Activated CD8-positive, alpha-beta memory T cell treated with anti-CD3 and anti-CD28 coated beads, Interleukin-2, amount 10 ng/mL, durations not matched to agents 7 days and 5 days (primary cell): ENCODE measurements at regions not wholly inside any gene's neighbourhood (a gene's known extent, or its start where the extent isn't known, plus 50 kb on each side); places are given as distances from the start of the nearest gene placed in this dataset.

Experiments used
- ATAC-seq: fragments of 150-1000 bp; cut with Tn5 transposase; one replicate; pipeline ENCODE4 v1.10.0; 2021; ENCODE audit warnings: moderate library complexity
- CTCF ChIA-PET: fragments of 350-600 bp; sonication (Branson Sonifier 250); formaldehyde crosslinking; loops from one replicate; lab custom pipeline; 2021; ENCODE audit warnings: antibody characterized with exemption; lab: Charles Lee
- DNase-seq: peaks from one replicate; pipeline ENCODE4 v3.0.0-alpha.2; 2020
- H3K27ac Mint-ChIP-seq: one replicate; pipeline ENCODE4 v1.8.0; 2021; ENCODE audit warnings: mild to moderate bottlenecking, mixed read lengths
- H3K27me3 Mint-ChIP-seq: one replicate; pipeline ENCODE4 v1.8.0; 2021; ENCODE audit warnings: mixed read lengths
- H3K36me3 Mint-ChIP-seq: one replicate; pipeline ENCODE4 v1.8.0; 2021; ENCODE audit warnings: mild to moderate bottlenecking, mixed read lengths
- H3K4me1 Mint-ChIP-seq: one replicate; pipeline ENCODE4 v1.8.0; 2021; ENCODE audit warnings: mixed read lengths
- H3K4me3 Mint-ChIP-seq: one replicate; pipeline ENCODE4 v1.8.0; 2021; ENCODE audit warnings: mild to moderate bottlenecking, moderate library complexity, mixed read lengths
- H3K9me3 Mint-ChIP-seq: one replicate; pipeline ENCODE4 v1.8.0; 2022; ENCODE audit warnings: low read depth, mixed read lengths

DNA sequence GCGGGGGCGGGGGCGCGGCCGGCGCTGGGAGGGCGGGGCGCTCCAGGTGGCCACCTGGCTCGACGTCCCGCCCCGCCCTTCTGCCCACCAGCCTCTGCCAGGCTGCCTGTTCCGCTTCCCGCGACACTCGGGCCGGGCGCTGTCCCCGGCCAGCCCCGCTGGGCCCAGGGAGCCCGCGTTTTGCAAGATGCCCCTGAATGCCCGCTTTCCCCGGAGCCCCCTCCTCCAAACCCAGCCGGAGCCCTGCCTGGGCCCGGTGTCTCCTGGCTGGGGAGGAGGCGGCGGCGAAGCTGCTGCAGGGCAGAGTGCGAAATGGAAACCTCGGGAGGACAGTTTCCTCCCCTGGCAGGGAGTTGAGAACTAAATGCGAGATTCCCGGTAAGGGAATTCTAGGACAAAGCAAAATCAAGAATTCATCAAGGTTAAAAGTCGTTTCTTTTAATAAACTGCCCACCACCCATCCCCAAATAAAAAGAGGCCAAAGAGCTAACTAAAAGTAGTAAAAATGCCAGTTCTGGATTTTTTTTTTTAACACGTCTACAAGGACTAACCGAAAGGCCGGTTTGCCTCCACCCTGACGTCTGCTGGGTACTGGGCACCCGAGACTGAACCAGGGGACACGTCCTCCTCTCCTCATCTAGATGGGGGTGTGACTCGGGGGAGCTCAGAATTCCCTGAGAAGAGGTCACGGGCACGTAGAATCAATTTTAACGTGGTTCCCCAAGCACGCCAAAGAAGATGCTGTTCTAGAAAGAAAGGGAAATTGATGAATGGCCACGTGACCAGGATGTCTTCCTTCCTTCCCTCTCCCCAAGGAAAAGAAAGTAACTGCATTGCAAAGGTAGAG lies 200.4 kb upstream of the NFE2L3 start:
- CTCF ChIA-PET = interaction anchor here (0.6 to 1.5 kb wide), 3 partner anchors 16 to 247 kb away, joined by 3 read pairs; no protein-coding TSS in a partner anchor
- DNase-seq (no peak), ATAC-seq (no peak)
- Mint-ChIP-seq H3K4me1 (peaks cover 7% of the 10 kb centered on the region), H3K36me3 (peaks cover 4% of the 10 kb centered on the region), H3K4me3 (peak overlapping the region; percentile 36), H3K9me3 (no peaks in the 10 kb centered on the region), H3K27ac (no peak overlapping the region), H3K27me3 (peaks cover 32% of the 10 kb centered on the region)

DNA sequence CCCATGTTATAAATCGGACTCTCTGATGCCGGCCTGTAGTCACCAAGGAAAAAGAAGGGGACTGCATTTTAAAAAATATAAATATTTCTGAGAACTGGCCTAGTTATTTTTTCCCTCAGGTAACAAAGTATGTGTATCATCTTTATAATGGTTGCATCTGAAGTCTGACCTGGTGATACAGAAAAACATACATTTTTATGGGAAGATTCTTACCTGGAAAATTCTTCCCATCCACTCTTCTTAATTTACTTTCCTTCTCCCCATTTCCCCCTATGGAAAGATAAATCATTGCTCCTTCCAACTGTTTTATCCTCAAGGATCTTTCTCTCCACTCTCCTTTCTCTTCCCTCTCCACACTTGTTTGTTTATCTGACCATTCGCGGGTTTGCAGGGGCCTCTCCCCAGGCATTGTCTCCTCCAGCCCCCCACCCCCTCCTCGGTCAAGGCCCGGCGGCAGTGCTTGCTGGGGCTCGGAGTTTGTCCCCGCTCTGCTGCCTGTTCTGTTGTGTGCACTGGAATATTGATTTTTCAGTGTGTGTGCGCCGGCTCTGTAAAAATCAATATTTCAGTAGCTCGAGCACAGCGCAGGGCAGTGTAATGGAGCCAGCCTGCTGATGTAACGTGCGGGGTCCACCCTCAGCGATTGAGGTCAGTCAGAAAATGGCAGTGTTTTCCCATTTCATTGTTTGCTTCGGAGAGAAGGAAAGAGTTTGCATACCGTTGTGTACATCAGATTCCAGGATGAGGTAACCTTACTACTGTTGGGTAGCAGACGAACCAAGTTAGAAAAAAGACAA lies 199.5 kb upstream of the NFE2L3 start:
- no peak for DNase-seq
- Mint-ChIP-seq H3K9me3 (no peaks in the 10 kb centered on the region), H3K36me3 (peaks cover 4% of the 10 kb centered on the region), H3K4me1 (peaks cover 7% of the 10 kb centered on the region), H3K27ac (no peak overlapping the region), H3K27me3 (peaks cover 35% of the 10 kb centered on the region), H3K4me3 (no peak overlapping the region)
- ATAC-seq = no peak
- CTCF ChIA-PET = interaction anchor here (1.5 to 1.8 kb wide), 2 partner anchors 59 to 246 kb away, joined by 3 to 6 read pairs; no protein-coding TSS in a partner anchor

DNA sequence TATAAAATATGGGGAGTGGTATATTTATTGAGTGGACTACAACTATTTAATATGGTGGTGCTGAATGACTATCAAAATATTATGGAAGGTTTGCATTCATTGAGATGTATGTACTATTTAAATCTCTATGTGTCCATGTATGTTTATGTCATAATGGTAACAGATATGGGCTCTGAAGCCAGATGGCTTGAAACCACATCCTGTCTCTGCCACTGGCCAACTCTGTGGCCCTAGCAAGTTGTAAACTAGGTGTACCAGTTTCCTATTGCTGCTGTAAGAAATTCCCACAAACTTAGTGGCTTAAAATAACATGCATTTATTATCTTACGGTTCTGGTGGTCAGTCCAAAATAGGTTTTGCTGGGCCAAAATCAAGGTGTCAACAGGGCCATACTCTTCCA lies 198.1 kb upstream of the NFE2L3 start:
- Mint-ChIP-seq H3K4me1 (peaks cover 7% of the 10 kb centered on the region), H3K27ac (no peak overlapping the region), H3K4me3 (no peak overlapping the region), H3K27me3 (peaks cover 40% of the 10 kb centered on the region), H3K9me3 (no peaks in the 10 kb centered on the region), H3K36me3 (peaks cover 4% of the 10 kb centered on the region)
- CTCF ChIA-PET = interaction anchor here (1.8 kb wide), 1 partner anchor 61 kb away, joined by 6 read pairs; no protein-coding TSS in a partner anchor
- ATAC-seq = no peak
- DNase-seq = no peak

DNA sequence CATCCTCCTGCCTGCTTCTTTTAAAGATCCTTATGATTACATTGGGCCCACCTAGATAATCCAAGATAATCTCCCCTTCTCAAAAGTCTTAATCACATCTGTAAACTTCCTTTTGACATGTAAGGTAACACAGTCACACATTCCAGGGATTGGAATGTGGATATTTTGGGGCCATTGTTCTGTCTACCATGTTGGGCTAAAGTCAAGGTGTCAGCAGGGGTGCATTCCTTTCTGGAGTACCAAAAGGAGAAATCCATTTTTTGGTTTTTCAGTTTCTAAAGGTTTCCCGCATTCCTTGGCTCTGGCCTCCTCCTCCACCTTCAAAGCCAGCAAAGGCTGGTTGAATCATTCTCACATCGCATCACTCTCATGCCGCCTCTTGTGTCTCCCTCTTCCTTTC lies 197.6 kb upstream of the NFE2L3 start:
- H3K27me3 Mint-ChIP-seq = peaks cover 40% of the 10 kb centered on the region
- ATAC-seq (no peak), DNase-seq (no peak)
- no peaks in the 10 kb centered on the region for H3K9me3 Mint-ChIP-seq
- H3K4me3 Mint-ChIP-seq = no peak overlapping the region
- CTCF ChIA-PET = no interaction called here
- peaks cover 7% of the 10 kb centered on the region for H3K4me1 Mint-ChIP-seq
- peaks cover 4% of the 10 kb centered on the region for H3K36me3 Mint-ChIP-seq
- no peak overlapping the region for H3K27ac Mint-ChIP-seq

DNA sequence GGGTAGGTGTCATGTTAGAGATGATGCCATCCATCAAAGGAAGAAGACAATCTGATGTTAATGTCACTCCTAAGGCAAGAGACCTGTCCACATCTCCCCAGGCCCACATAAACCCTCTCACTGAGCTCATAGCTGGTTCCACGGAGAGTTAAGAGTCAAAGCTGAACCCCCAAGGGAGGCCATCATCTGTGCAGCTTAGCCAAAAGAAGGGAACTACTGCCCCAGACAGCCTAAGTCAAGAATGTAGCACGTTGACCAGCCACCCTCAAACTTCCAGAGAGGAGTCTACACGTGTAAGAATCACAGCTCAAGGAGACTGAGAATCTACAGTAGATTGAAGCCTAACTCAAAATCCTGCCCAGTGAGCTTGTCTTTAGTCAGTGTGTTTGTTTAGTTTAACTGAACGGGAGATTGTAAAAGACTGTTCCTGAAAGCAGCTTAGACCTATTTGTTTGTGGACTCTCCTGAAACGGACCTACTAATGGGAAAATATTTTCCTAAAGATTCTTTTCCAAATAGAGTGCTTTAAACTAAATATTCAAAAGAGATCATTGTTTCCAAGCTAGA lies 192.7 kb upstream of the NFE2L3 start:
- DNase-seq = no peak
- H3K36me3 Mint-ChIP-seq = no peaks in the 10 kb centered on the region
- H3K9me3 Mint-ChIP-seq = no peaks in the 10 kb centered on the region
- no peak overlapping the region for H3K4me3 Mint-ChIP-seq
- CTCF ChIA-PET = interaction anchor here (1.0 to 1.6 kb wide), 2 partner anchors 9 to 1220 kb away, joined by 3 to 5 read pairs; no protein-coding TSS in a partner anchor
- ATAC-seq = no peak
- no peaks in the 10 kb centered on the region for H3K4me1 Mint-ChIP-seq
- no peak overlapping the region for H3K27ac Mint-ChIP-seq
- peaks cover 68% of the 10 kb centered on the region for H3K27me3 Mint-ChIP-seq

DNA sequence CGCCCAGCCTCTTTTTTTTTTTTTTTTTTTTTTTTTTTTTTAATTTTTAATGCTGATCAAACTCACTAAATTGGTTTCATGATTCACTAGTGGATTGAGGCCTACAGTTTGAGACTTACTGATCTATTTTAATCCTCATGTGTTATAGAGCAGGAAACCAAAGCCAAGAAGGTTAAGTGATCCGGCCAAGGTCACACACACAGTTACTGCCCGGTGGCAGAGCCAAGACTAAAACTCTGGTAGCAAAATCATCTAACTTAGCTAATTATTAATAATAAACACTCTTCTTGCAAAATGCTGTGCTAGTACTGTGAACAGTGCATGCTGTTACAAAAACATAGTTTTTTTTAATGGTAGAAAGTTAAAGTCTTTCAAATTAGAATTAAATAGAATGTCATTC lies 188.3 kb upstream of the NFE2L3 start:
- no peak for DNase-seq
- peaks cover 21% of the 10 kb centered on the region for H3K4me1 Mint-ChIP-seq
- no peaks in the 10 kb centered on the region for H3K36me3 Mint-ChIP-seq
- CTCF ChIA-PET = no interaction called here
- no peak for ATAC-seq
- peaks cover 73% of the 10 kb centered on the region for H3K27me3 Mint-ChIP-seq
- no peaks in the 10 kb centered on the region for H3K9me3 Mint-ChIP-seq
- H3K4me3 Mint-ChIP-seq = no peak overlapping the region
- H3K27ac Mint-ChIP-seq = no peak overlapping the region

DNA sequence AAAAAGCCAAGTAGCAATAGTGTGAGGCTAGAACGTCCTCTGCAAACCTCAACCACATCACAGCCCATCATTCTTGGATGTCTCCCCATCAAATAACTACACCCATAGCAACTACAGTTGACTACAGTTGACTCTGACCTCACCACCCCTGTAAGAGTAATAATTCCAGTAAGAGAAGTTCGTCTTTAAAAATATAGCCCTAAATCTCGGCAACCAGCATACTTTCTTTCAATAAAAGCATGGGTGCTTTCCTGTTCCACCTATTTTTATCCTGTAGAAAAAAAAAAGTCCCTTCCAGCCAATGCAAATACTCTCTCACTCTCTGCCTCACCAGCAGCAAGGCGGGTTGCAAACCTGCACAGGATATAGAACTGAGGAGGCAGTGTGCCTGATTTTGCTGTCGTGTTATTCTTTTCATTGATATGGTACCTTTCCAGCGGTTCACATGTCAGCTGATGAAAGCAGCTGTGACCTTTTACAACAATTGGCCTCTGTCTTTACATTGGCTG lies 187.5 kb upstream of the NFE2L3 start:
- no peaks in the 10 kb centered on the region for H3K9me3 Mint-ChIP-seq
- H3K27ac Mint-ChIP-seq = no peak overlapping the region
- ATAC-seq (no peak), DNase-seq (no peak)
- H3K4me1 Mint-ChIP-seq = peaks cover 23% of the 10 kb centered on the region
- no peaks in the 10 kb centered on the region for H3K36me3 Mint-ChIP-seq
- CTCF ChIA-PET = no interaction called here
- peaks cover 65% of the 10 kb centered on the region for H3K27me3 Mint-ChIP-seq
- H3K4me3 Mint-ChIP-seq = no peak overlapping the region

DNA sequence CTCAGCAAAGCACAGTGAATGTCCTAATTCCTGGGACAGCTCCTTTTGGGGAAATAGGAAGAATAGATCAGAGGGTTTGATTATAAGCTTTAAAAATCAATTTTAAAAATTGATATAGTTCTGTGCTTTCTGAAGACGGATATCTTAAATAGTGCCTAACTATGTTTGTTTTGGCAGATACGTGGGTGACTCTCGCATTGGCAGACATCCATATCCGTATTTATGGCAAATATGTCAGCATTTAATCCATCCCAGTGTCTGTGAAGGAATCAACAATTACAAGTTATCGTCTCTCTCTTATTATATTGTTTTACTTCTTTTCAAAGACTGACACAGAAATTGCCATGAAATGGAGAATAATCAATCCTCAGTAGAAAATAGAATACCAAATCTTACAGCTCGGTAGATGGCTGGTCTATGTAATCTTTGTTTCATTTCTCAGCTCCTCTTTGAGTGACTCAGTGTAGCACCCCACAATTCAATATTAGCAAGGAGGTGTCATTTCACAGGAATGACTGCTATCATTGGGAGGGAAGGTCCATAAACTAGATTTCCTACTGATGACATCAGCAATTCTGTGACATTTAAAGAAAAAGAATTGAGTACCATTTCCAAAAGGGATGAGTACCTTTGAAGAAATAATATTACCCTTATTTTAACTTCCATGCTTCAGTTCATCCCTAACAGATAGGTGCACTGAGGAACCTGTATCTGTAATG lies 186.4 kb upstream of the NFE2L3 start:
- CTCF ChIA-PET = no interaction called here
- peaks cover 56% of the 10 kb centered on the region for H3K27me3 Mint-ChIP-seq
- H3K36me3 Mint-ChIP-seq = no peaks in the 10 kb centered on the region
- no peaks in the 10 kb centered on the region for H3K9me3 Mint-ChIP-seq
- H3K4me1 Mint-ChIP-seq = peaks cover 23% of the 10 kb centered on the region
- DNase-seq (no peak), ATAC-seq (no peak)
- no peak overlapping the region for H3K4me3 Mint-ChIP-seq
- H3K27ac Mint-ChIP-seq = no peak overlapping the region

DNA sequence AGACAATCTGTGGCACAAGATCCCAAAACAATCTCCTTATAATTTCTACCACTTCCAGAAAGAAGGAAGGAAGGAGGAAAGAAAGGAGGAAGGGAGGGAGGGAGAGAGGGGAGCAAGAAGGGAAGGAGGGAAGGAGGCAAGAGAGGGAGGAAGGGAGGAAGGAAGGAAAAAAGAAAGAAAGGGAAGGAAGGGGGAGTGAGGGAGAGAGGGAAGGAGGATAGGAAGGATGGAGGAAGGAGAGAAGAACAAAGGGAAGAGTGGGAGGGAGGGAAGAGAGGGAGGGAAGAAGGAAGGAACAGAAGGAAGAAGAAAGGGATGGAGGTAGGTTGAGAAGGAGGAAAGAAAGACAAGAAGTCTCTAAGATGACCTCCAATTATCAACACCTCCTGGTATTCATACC lies 185.5 kb upstream of the NFE2L3 start:
- H3K27ac Mint-ChIP-seq = no peak overlapping the region

DNA sequence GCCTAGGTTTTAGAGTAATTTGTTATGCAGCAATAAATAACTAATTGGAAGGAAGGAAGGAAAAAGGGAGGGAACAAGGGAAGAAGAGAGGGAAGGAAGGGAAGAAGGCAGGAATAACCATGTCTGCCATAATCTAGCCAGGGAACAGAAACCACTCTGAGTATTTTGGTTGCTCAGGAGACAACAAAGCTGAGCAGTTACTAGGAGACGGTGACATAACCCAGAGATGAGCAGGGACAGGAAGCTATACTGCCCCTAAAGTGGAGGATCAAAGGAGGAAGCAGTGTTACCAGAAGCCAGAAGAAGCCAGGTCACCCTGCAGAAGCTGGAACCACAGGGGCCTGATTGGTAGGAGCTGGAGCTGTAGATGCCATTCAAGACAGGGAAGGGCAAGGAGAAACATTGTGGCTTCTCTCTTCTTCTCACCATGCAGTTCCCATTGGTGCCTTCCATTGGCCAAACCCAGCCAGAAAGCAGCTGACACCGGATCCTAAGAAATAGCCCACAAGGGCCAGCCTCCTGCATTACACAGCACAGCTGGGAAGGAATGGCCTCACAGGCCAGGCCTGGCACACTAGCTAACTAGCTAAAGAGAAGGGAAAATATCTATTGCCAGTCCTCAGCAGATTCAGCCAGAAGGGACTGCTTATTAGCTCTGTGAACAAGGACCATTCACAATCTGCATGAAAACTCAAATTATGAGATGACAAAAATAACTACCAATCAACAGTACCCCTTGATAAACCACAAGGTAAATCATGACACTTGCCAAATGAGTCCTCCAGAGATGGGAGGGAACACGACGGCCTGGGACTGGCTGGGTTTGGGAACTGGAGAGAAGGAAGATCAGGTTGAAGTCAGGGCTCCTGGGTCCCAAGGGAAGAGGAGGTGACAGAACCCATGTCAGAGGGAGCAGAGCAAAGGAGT lies 184.5 kb upstream of the NFE2L3 start:
- Mint-ChIP-seq H3K9me3 (no peaks in the 10 kb centered on the region), H3K4me3 (peak overlapping the region; percentile 25), H3K27me3 (peaks cover 47% of the 10 kb centered on the region), H3K27ac (peak overlapping the region; percentile 81), H3K36me3 (no peaks in the 10 kb centered on the region), H3K4me1 (peaks cover 26% of the 10 kb centered on the region)
- peak; percentile 50 for DNase-seq
- CTCF ChIA-PET = interaction anchor here (1.1 to 2.0 kb wide), 5 partner anchors 9 to 74 kb away, joined by 3 to 7 read pairs (median 5); no protein-coding TSS in a partner anchor
- ATAC-seq = peak; percentile 44

More for the DNA sequence above, 185.5 kb upstream of the NFE2L3 start:
- Mint-ChIP-seq H3K4me3 (no peak overlapping the region), H3K9me3 (no peaks in the 10 kb centered on the region), H3K4me1 (peaks cover 26% of the 10 kb centered on the region), H3K27me3 (peaks cover 52% of the 10 kb centered on the region), H3K36me3 (no peaks in the 10 kb centered on the region)
- no peak for ATAC-seq
- no peak for DNase-seq
- CTCF ChIA-PET = no interaction called here

DNA sequence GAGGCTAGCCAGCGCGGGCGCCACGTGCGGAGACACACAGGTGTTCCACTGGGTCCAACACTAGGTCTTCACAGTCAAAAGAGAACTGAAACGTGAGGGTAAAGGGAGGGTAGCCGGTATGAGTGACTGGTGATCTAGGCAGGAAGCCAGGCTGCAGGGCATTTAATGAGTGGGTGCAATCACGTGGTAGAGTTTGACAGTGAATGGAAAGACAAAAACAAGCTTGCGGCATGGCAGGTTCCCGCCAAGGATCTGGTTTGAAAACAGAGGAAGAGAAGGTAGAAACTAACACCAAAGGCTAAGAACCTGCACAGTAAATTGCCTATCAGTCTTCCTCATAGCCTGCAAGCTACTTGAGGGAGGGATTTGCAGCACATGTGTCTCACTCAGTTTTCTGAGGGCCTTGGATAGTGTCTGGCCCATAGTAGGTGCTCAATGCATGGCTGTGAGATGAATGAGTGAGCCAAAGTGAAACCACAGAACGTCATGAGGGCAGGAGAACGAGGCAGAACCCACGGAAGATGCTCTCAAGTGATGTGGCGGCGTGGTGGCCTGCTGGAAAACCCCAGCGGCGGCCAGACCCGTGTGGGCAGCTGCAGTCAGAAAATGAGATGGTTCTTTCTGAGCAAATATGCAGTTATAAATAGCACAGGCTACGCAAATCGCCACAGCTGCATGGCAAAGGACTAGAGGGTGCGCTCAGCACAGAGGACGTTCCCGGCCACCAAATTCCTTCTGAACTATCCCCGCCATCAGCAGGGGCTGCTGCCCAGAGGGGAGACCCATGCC lies 183.6 kb upstream of the NFE2L3 start:
- Mint-ChIP-seq H3K36me3 (peaks cover 2% of the 10 kb centered on the region), H3K4me1 (peaks cover 26% of the 10 kb centered on the region), H3K9me3 (no peaks in the 10 kb centered on the region), H3K4me3 (peak overlapping the region; percentile 25), H3K27ac (peak overlapping the region; percentile 81), H3K27me3 (peaks cover 46% of the 10 kb centered on the region)
- CTCF ChIA-PET = interaction anchor here (1.9 to 2.0 kb wide), 3 partner anchors 9 to 71 kb away, joined by 5 to 7 read pairs (median 5); no protein-coding TSS in a partner anchor
- DNase-seq = peak; percentile 84
- peak; percentile 86 for ATAC-seq
